ACHN (cell line): ENCODE measurements at regions not wholly inside any gene's neighbourhood (a gene's known extent, or its start where the extent isn't known, plus 50 kb on each side); places are given as distances from the start of the nearest gene placed in this dataset.

Experiments
- DNase-seq: peaks from one replicate; pipeline ENCODE4 v3.0.0-alpha.2; 2015
- in situ Hi-C: cut with HindIII; loops from 2 replicates; pipeline ENCODE4 v1.10.0; 2017; ENCODE audit warnings: low sequenced_read_pairs, low pct_ligation_motif_present, low pct_unique_long_range_greater_than_20kb

DNA sequence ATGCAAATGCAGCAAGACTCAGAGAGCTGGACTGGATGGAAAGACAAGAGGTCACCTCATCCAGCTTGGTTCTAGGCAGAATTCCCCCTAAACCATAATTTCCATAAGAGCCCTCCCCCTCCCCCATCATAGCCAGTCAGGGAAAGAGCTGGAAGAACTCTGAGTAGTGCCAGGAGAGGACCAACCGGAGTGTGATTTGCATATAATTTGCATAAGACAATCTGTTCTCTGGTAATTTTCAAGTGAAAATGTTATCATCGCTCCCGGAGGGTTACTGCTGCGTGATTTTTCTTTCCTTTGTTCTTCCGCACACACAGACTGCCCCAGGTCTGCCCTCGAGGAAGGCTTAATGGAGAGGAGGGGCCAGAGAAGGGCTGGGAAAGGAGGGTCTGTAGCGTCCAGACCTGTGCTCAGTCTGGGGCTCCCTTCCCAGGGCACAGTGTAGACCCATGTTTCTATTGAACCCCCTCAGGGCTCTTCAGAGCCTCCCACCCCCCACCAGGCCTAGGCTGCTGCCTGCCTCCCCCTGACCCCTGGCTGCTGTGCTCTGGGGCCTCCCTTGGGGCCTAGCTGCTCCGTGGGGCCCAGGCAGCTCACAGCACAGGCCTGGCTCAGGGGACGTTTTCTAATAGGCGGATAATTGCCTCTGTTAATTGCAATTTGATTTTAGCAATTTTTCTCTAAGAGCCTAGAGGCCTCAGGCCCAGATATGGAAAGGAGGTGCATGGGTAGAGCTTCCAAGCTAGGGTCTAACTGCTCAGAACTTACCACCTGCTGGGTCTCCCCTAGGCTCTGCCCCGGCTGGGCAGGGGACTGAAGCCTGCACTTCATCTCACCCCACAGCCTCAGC lies 90.4 kb upstream of the PJA1 start:
- in situ Hi-C loops = no loop called here
- no peak for DNase-seq

DNA sequence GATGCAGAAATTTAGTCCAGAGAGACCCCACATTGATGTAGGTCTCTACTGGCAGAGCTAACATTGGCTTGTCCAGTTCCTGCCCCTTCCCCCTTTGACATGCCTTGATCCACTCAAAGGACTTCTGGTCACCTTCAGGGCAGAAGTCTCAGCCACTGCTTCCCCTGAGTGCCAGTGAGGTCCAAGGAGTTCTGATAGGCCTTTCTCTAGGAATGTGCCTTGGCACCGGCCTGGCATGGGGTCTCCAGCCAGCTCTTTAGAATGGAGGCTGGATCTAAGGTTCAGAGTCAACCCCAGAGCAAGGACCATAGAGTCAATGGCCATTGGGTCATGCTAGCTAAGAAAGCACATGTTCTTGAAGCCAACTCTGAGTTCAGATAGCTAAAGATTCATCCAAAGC lies 88.6 kb upstream of the PJA1 start:
- in situ Hi-C loops = no loop called here

DNA sequence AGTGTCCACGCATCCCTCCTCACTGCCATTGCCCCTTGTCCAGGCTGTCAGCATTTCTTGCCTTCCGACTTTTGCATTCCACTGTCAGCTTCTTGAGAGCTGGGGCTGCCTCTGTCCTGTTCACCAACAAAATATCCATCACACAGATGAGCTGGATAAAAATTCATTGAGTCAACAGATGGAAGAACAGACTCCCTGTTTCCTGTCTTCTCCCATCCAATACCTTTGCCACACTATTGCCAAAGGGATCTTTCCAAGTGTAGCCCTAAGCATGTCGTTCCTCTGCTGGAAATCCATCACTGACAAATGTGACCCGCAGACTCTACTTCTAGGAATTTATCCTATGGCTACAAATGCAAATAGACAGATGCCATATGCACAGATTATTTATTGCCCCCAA lies 78.0 kb upstream of the PJA1 start:
- in situ Hi-C loops = no loop called here
- no peak for DNase-seq

More for the DNA sequence above, 88.6 kb upstream of the PJA1 start:
- no peak for DNase-seq

DNA sequence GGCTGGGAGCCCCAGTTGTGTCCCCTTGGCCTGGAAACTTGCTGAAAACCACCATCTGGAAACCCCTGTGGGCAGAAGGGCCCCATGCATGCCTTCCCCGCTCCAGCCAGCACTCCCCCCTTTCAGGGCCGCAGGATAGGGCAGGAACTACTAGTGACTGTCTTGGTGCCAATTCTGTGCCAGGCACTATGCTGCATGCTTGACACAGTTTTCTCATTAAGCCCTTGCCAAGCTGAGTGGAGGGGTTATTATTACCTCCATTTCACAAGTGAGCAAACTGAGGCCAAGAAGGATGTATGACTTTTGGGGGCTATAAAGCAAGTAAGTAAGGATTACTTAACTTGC lies 73.6 kb upstream of the PJA1 start:
- no peak for DNase-seq
- in situ Hi-C loops = no loop called here

DNA sequence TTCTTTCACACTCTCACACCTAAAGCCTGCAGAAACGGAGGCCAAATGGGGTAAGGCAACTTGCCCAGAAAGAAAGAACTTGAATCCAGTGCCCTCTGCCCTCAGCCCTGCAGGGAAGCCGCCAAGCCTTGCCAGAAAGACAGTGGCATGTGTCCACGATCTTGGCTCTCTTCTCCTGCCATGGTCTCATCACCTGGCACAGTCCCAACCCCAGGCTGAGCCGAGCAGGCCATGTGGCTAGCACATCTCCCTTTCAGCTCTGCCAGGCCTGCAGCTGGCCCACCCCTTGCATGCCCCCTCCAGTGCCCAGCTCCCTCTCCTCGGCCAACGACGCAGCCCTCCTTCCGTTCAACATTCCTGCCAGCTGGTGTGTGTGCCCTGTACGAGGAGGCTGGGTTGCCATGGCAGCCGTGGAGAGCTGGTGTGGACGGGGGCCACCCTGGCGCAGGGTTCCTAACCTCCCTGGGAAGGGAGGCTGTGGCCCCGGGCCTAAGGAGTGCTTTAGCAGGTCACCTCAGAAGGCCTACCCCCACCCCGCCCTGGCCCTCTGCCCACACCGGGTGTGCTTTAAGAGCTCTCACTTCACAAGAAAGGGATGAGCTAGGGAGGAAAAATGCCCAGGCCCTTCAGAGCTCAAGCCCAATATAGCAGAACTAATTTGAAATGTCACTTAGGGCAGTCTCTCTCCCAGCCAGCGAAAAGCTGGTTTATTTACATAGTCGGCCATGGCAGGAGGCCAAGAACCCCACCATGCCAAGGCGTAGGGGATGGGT lies 73.0 kb upstream of the PJA1 start:
- no peak for DNase-seq
- in situ Hi-C loops = no loop called here

DNA sequence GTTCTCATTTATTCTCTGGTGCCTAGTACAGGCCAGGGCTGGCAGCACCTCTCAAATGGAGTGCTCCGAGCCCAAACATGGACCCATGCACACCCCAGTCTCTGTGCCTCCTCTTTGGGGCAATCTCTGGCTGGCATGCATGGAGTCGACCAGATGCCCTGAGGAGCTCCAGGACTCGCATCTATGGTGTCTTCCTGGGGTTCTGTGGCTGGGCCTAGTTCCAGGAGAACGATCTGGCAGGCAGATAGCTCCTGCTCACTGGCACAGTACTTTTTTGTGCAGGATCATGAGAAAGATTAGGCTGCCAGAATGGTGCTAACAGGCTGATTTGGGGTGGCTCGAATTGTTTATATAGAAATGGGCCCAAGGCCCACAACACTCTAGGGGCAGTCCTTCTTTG lies 72.0 kb upstream of the PJA1 start:
- in situ Hi-C loops = no loop called here
- no peak for DNase-seq

DNA sequence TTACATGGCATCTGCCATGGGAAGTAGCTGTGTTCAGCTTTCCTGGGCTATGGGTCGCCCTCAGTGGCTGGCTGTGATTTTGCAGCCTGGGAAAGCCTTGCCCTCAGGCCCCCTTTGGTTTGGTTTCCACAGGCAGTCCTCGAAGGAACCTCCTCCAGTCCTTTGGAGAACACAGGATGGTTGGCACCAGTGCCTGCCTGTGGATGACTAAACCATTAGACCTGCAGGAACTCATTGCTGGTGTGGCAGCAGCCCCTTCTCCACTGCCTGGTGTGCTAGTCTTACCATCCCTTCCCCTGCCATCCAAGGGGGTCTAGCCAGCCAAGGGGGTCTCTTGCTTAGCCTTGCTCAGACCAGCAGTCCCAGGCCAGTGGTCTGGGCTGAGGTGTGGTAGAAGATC lies 71.4 kb upstream of the PJA1 start:
- no peak for DNase-seq
- in situ Hi-C loops = no loop called here

DNA sequence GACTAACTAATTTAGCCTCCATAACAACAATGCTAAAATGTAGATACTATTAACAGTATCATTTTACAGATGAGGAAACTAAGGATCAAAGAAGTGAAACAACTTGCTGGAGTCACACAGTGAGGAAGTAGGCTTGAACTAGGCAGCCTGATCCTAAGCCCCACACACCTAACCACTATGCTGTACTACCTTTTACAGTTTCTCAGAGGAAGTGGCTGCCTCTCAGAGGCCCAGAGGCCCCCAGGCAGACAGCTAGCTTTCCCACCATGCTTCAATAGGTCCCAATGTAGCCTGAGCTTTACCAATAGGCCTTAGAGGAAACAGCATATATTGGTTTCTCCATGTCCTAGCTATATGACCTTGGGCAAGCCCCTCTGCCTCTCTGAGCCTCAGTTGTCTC lies 69.4 kb upstream of the PJA1 start:
- no peak for DNase-seq
- in situ Hi-C loops = no loop called here

DNA sequence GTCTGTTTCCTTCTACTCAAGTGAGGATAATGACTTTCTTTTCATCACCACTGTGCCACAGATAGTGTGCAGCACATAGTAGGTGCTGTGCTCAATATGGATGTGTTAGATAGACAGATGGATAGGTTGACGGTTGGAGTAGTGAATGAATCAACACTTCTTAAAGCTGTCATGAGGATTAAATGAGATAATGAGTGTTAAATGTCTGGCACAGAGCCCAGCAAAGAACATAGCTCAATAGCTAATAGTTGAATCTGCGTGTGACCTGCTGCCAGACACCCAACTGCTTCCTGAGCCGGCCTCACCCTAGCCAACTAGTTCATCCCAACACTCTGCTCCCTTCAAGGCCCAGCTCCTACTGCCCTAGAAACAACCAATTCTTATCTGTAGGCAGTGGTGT lies 67.7 kb upstream of the PJA1 start:
- in situ Hi-C loops = no loop called here
- DNase-seq = no peak

GRCh38 chrX:69231903-69232302 lies 66.7 kb upstream of the PJA1 start:
- in situ Hi-C loops = no loop called here
- DNase-seq = no peak

DNA sequence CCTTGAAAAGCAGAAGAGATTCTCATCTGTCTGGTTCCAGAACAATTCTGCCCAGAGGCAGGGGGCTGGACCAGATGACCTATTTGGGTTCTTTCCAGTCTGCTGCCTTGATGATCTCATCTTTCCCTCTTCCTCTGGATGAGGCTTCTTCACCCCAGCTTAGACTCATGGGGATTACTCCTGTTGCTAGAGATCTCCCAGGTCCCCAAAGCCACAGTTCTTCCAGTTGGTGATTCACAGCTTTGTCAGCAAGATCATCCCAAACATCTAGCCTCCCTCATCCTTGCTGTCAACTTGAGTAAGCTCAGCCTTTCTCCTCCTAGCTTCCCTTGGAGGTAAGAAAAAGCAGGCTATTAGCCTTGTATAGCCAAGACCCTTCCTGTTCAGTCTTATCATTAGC lies 64.2 kb upstream of the PJA1 start:
- no peak for DNase-seq
- in situ Hi-C loops = no loop called here

DNA sequence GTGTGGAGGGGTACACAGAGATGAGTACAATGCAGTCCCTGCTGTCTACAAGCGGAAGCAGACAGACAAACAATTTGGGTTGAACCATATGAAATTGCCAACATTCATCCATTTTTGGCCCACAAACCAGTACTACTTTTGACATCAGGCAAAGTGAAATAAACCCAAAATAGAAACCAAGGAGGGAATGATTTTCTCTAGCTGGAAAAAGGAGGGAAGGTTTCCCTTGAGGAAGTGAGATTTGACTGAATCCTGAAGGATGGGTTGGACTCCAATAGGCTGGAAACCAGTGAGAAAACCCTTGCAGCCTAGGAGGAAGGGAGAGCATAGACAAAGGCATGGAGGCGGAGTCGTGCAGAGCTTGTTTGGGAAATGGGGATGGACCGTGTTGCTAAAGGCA lies 63.5 kb upstream of the PJA1 start:
- no peak for DNase-seq
- in situ Hi-C loops = no loop called here

- in situ Hi-C loops = no loop called here
- no peak for DNase-seq
Measured at GRCh38 chrX:69226459-69227158, 61.4 kb upstream of the PJA1 start.

GRCh38 chrX:69222103-69223090 lies 57.1 kb upstream of the PJA1 start:
- in situ Hi-C loops = no loop called here
- peak; percentile 34 for DNase-seq

DNA sequence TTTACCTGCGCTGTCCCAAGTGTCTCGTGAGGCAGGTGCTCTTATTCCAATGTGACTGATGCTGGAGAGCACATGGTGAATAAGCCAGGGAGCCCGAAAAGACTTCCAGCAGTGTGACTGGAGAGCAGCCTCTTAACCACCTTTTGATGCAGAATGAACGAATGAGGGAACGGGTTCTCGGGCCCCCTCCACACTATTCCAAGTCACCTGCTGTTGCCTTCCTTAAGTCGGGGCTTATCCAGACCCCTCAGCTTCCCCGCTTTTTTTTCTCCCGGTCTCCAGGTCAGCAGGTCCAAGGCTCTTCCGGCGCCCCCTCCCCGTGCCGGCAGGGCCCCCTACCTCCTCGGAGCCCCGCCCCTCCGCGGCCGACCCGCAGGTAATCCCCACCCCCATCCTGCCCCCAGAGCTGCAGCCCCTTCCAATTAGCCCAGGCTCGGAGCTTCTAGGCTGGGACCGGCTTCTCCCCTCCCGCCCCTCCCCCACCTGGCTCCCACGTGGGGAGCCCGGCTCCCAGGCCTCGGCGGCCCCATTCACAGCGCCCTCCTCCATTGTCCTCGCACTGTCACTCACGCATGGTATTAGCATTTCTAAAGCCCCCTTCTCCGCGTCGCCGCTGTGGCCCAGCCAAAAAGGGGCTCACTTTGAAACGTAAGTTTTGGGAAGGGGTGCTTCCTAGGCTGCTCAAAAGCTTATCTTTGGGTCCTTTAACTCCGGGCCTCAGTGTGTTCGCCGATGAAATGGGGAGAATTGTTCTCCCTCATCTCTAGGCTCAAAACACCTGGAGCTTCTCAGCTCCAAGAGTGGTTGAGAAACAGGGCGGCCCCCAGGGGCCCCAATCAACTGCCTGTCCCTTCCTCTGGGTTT lies 56.2 kb upstream of the PJA1 start:
- DNase-seq = no peak
- in situ Hi-C loops = no loop called here

GRCh38 chrX:69218407-69218997 lies 53.2 kb upstream of the PJA1 start:
- no peak for DNase-seq
- in situ Hi-C loops = no loop called here

- no peak for DNase-seq
- in situ Hi-C loops = no loop called here
Measured at GRCh38 chrX:69216911-69217310, 51.7 kb upstream of the PJA1 start.
